Neuronal stem cell (in vitro differentiated cells): ENCODE measurements at regions not wholly inside any gene's neighbourhood (a gene's known extent, or its start where the extent isn't known, plus 50 kb on each side); places are given as distances from the start of the nearest gene placed in this dataset.

Experiments
- DNase-seq: peaks from one replicate; pipeline ENCODE4 v3.0.0-alpha.2; 2013; ENCODE audit warnings: low spot score
- H2AFZ ChIP-seq: one replicate; pipeline ENCODE4 v1.6.1; 2013; ENCODE audit warnings: mild to moderate bottlenecking, low read length, inconsistent platforms
- H2AK5ac ChIP-seq: 2 replicates; pipeline ENCODE4 v1.6.1; 2013; ENCODE audit warnings: low read depth, mild to moderate bottlenecking, inconsistent platforms, low read length, moderate library complexity, mixed read lengths
- H2BK120ac ChIP-seq: 2 replicates; pipeline ENCODE4 v1.6.1; 2013; ENCODE audit warnings: low read depth, mild to moderate bottlenecking, inconsistent platforms, low read length, moderate library complexity, mixed read lengths
- H2BK12ac ChIP-seq: one replicate; pipeline ENCODE4 v1.6.1; 2013; ENCODE audit warnings: low read length, inconsistent platforms
- H2BK15ac ChIP-seq: 2 replicates; pipeline ENCODE4 v1.6.1; 2013; ENCODE audit warnings: mild to moderate bottlenecking, low read length, inconsistent platforms, mixed read lengths
- H2BK5ac ChIP-seq: one replicate; pipeline ENCODE4 v1.6.1; 2013; ENCODE audit warnings: inconsistent platforms, mild to moderate bottlenecking, low read length, moderate library complexity
- H3K14ac ChIP-seq: one replicate; pipeline ENCODE4 v1.6.1; 2013; ENCODE audit warnings: low read length, inconsistent platforms
- H3K18ac ChIP-seq: 2 replicates; pipeline ENCODE4 v1.6.1; 2013; ENCODE audit warnings: low read length, inconsistent platforms
- H3K23ac ChIP-seq: 2 replicates; pipeline ENCODE4 v1.6.1; 2013; ENCODE audit warnings: low read depth, mild to moderate bottlenecking, mixed read lengths, low read length, inconsistent platforms; ENCODE audit not compliant: poor library complexity
- H3K27ac ChIP-seq: replicated peaks from 3 replicates; pipeline ENCODE4 v1.5.1; 2013; ENCODE audit warnings: low read length, inconsistent platforms
- H3K27me3 ChIP-seq, 3 experiments: 2 replicates each; pipeline ENCODE4 v1.6.1; 2013; ENCODE audit warnings: low read length in 3 of 3, mild to moderate bottlenecking in 2 of 3, inconsistent platforms in 1 of 3, low read depth in 1 of 3, mixed read lengths in 1 of 3, moderate library complexity in 1 of 3; ENCODE audit not compliant: control insufficient read depth in 3 of 3, insufficient read depth in 3 of 3
- H3K36me3 ChIP-seq, 2 donors: replicated peaks in 1 of 2; 2 replicates each; pipeline ENCODE4 v1.6.1; 2013; ENCODE audit warnings: low read length in 2 of 2; ENCODE audit not compliant: control insufficient read depth in 2 of 2, insufficient read depth in 2 of 2
- H3K4ac ChIP-seq: 2 replicates; pipeline ENCODE4 v1.6.1; 2013; ENCODE audit warnings: inconsistent platforms, mild to moderate bottlenecking, low read length, moderate library complexity
- H3K4me1 ChIP-seq, 2 donors: 1 replicate in 1 of 2; 2 replicates in 1 of 2; pipeline ENCODE4 v1.6.1; 2013; ENCODE audit warnings: low read length in 2 of 2, low read depth in 1 of 2; ENCODE audit not compliant: control insufficient read depth in 2 of 2, insufficient read depth in 1 of 2
- H3K4me2 ChIP-seq: one replicate; pipeline ENCODE4 v1.6.1; 2013; ENCODE audit warnings: mild to moderate bottlenecking, low read length, inconsistent platforms; ENCODE audit not compliant: insufficient read depth, poor library complexity, severe bottlenecking
- H3K4me3 ChIP-seq, 2 donors: 2 replicates each; pipeline ENCODE4 v1.5.1; 2013; ENCODE audit warnings: low read length in 2 of 2, mild to moderate bottlenecking in 2 of 2, inconsistent platforms in 1 of 2, moderate library complexity in 1 of 2
- H3K79me1 ChIP-seq: one replicate; pipeline ENCODE4 v1.6.1; 2013; ENCODE audit warnings: low read depth, mild to moderate bottlenecking, inconsistent platforms, low read length, moderate library complexity
- H3K9ac ChIP-seq: one replicate; pipeline ENCODE4 v1.6.1; 2013; ENCODE audit warnings: mild to moderate bottlenecking, low read depth, low read length, inconsistent platforms; ENCODE audit not compliant: poor library complexity
- H3K9me3 ChIP-seq, 2 donors: replicated peaks in 1 of 2; 2 replicates each; pipeline versions ENCODE3 to v1.6.1; 2013; ENCODE audit warnings: low read length in 2 of 2, mild to moderate bottlenecking in 2 of 2, inconsistent platforms in 1 of 2, low read depth in 1 of 2, mixed read lengths in 1 of 2, moderate library complexity in 1 of 2; ENCODE audit not compliant: control insufficient read depth in 2 of 2, insufficient read depth in 1 of 2
- H4K8ac ChIP-seq: one replicate; pipeline ENCODE4 v1.6.1; 2013; ENCODE audit warnings: low read depth, mild to moderate bottlenecking, inconsistent platforms, low read length, moderate library complexity
- H4K91ac ChIP-seq: one replicate; pipeline ENCODE4 v1.6.1; 2013; ENCODE audit warnings: low read length, low read depth, mild to moderate bottlenecking, inconsistent platforms; ENCODE audit not compliant: poor library complexity
- WGBS, 2 donors: extraction: QIAGEN DNeasy Blood & Tissue Kit; methylation state at CpG; one replicate each; pipeline ENCODE4 v1.1.7; 2013; ENCODE audit warnings: missing lambda C conversion rate in 2 of 2, mixed read lengths in 1 of 2; ENCODE audit not compliant: insufficient read length in 2 of 2, insufficient replicate concordance in 1 of 2; ENCODE audit errors: extremely low coverage in 2 of 2; 5-methylcytosine and 5-hydroxymethylcytosine counted together

GRCh38 chr11:92284558-92284957 lies 59.9 kb downstream of the FAT3 start:
- no peak for DNase-seq
- Histone ChIP-seq H3K27ac (no peak overlapping the region), H3K14ac (no peak overlapping the region), H3K18ac (no peak overlapping the region), H3K4ac (no peak overlapping the region), H2BK5ac (no peak overlapping the region), H2AK5ac (no peak overlapping the region), H2BK15ac (no peak overlapping the region), H3K4me2 (no peak overlapping the region), H3K79me1 (no peaks in the 10 kb centered on the region), H2BK12ac (no peak overlapping the region), H2BK120ac (no peak overlapping the region), H2AFZ (no peak overlapping the region), H3K9me3 (no peaks in the 10 kb centered on the region), H3K27me3 (no peaks in the 10 kb centered on the region), H4K8ac (no peak overlapping the region), H3K4me1 (peaks cover 3 to 14% of the 10 kb centered on the region in 2 donors), H3K9ac (no peak overlapping the region), H4K91ac (no peak overlapping the region), H3K36me3 (peaks cover 0 to 16% of the 10 kb centered on the region in 2 donors), H3K4me3 (no peak overlapping the region), H3K23ac (no peak overlapping the region)
- WGBS, 2 donors = no CpG with 5 or more reads among the region's 5 CpGs

- H2BK15ac ChIP-seq = no peak overlapping the region
- no peak overlapping the region for H3K9ac ChIP-seq
- H4K8ac ChIP-seq = no peak overlapping the region
- H4K91ac ChIP-seq = no peak overlapping the region
- no peak overlapping the region for H2AK5ac ChIP-seq
- no peaks in the 10 kb centered on the region for H3K27me3 ChIP-seq
- WGBS, 2 donors = no CpG with 5 or more reads among the region's 5 CpGs
- H3K23ac ChIP-seq = no peak overlapping the region
- no peak overlapping the region for H3K4me3 ChIP-seq
- H2BK5ac ChIP-seq = no peak overlapping the region
- no peak overlapping the region for H3K27ac ChIP-seq
- peaks cover 0 to 14% of the 10 kb centered on the region in 2 donors for H3K36me3 ChIP-seq
- H2BK120ac ChIP-seq = no peak overlapping the region
- H2BK12ac ChIP-seq = no peak overlapping the region
- H2AFZ ChIP-seq = no peak overlapping the region
- H3K9me3 ChIP-seq = no peaks in the 10 kb centered on the region
- no peak for DNase-seq
- no peak overlapping the region for H3K18ac ChIP-seq
- no peak overlapping the region for H3K4ac ChIP-seq
- H3K79me1 ChIP-seq = no peaks in the 10 kb centered on the region
- H3K14ac ChIP-seq = no peak overlapping the region
- H3K4me2 ChIP-seq = no peak overlapping the region
- peaks cover 3 to 14% of the 10 kb centered on the region in 2 donors for H3K4me1 ChIP-seq
Observed at GRCh38 chr11:92285776-92286175, 61.2 kb downstream of the FAT3 start.

- Histone ChIP-seq H3K23ac (no peak overlapping the region), H4K8ac (no peak overlapping the region), H3K9ac (no peak overlapping the region), H2BK15ac (no peak overlapping the region), H2AFZ (no peak overlapping the region), H2AK5ac (no peak overlapping the region), H2BK12ac (no peak overlapping the region), H3K79me1 (no peaks in the 10 kb centered on the region), H3K4me2 (no peak overlapping the region), H3K27me3 (no peaks in the 10 kb centered on the region), H4K91ac (no peak overlapping the region), H3K4me1 (peaks cover 3 to 12% of the 10 kb centered on the region in 2 donors), H3K4ac (no peak overlapping the region), H3K14ac (no peak overlapping the region), H2BK5ac (no peak overlapping the region), H2BK120ac (no peak overlapping the region), H3K4me3 (no peak overlapping the region), H3K9me3 (peaks cover 0 to 2% of the 10 kb centered on the region in 2 donors), H3K27ac (no peak overlapping the region), H3K36me3 (peaks cover 0 to 9% of the 10 kb centered on the region in 2 donors), H3K18ac (no peak overlapping the region)
- no peak for DNase-seq
- no CpG with 5 or more reads among the region's 2 CpGs for WGBS, 2 donors
Observed at GRCh38 chr11:92286709-92287108, 62.1 kb downstream of the FAT3 start.

- H3K36me3 ChIP-seq = peaks cover 0 to 17% of the 10 kb centered on the region in 2 donors
- DNase-seq = no peak
- no CpG with 5 or more reads among the region's 8 CpGs for WGBS, 2 donors
- no peak overlapping the region for H3K4me3 ChIP-seq
- H3K14ac ChIP-seq = no peak overlapping the region
- no peak overlapping the region for H2AK5ac ChIP-seq
- no peak overlapping the region for H3K27ac ChIP-seq
- H2BK12ac ChIP-seq = no peak overlapping the region
- H4K91ac ChIP-seq = no peak overlapping the region
- no peak overlapping the region for H3K9ac ChIP-seq
- H2BK5ac ChIP-seq = no peak overlapping the region
- no peak overlapping the region for H4K8ac ChIP-seq
- peaks cover 2 to 9% of the 10 kb centered on the region in 2 donors for H3K9me3 ChIP-seq
- H3K4me2 ChIP-seq = no peak overlapping the region
- H3K4ac ChIP-seq = no peak overlapping the region
- peaks cover 6 to 39% of the 10 kb centered on the region in 2 donors for H3K4me1 ChIP-seq
- no peak overlapping the region for H3K18ac ChIP-seq
- H2BK120ac ChIP-seq = no peak overlapping the region
- H2AFZ ChIP-seq = no peak overlapping the region
- no peak overlapping the region for H3K23ac ChIP-seq
- H3K79me1 ChIP-seq = no peaks in the 10 kb centered on the region
- H2BK15ac ChIP-seq = no peak overlapping the region
- no peaks in the 10 kb centered on the region for H3K27me3 ChIP-seq
Observed at GRCh38 chr11:92295175-92296137, 70.8 kb downstream of the FAT3 start.
